Sigmoid colon (tissue), 6 donors: ENCODE measurements at regions not wholly inside any gene's neighbourhood (a gene's known extent, or its start where the extent isn't known, plus 50 kb on each side); places are given as distances from the start of the nearest gene placed in this dataset.

Experiments used
- DNase-seq: peaks from one replicate; pipeline ENCODE4 v3.0.0-alpha.2; 2019
- H3K27ac ChIP-seq, 4 donors: fragments of 200-600 bp; sonication (generic); one replicate each; pipeline ENCODE4 v1.5.1; 2016 to 2019; ENCODE audit warnings: mild to moderate bottlenecking in 1 of 4
- H3K27me3 ChIP-seq, 3 donors: fragments of 200-600 bp; sonication (generic); one replicate each; pipeline ENCODE4 v1.5.1; 2019; ENCODE audit warnings: mild to moderate bottlenecking in 1 of 3
- H3K36me3 ChIP-seq, 4 donors: fragments of 200-600 bp; sonication (generic); one replicate each; pipeline ENCODE4 v1.5.1; 2016 to 2019
- H3K4me1 ChIP-seq, 4 donors: fragments of 200-600 bp; sonication (generic); one replicate each; pipeline ENCODE4 v1.5.1; 2017 to 2019
- H3K4me3 ChIP-seq, 4 donors: fragments of 200-600 bp; sonication (generic); one replicate each; pipeline ENCODE4 v1.5.1; 2017 to 2019; ENCODE audit warnings: mild to moderate bottlenecking in 2 of 4, moderate library complexity in 1 of 4
- H3K9me3 ChIP-seq, 4 donors: fragments of 200-600 bp in 3 of 4; sonication (generic) in 3 of 4; one replicate each; pipeline versions ENCODE4 v1.5.1 to v1.6.1; 2013 to 2019
- EP300 ChIP-seq, 4 donors: sonication (generic); formaldehyde crosslinking; IDR thresholded peaks; one replicate each; pipeline ENCODE4 v1.6.1; 2017; ENCODE audit warnings: antibody characterized with exemption in 4 of 4
- POLR2A ChIP-seq, 2 donors: fragments of 450-650 bp; IDR thresholded peaks; one replicate each; pipeline ENCODE4 v1.6.1; 2016; ENCODE audit warnings: antibody characterized with exemption in 2 of 2, mild to moderate bottlenecking in 2 of 2, moderate library complexity in 2 of 2
- POLR2AphosphoS5 ChIP-seq, 4 donors: sonication (generic); formaldehyde crosslinking; IDR thresholded peaks; one replicate each; pipeline ENCODE4 v1.6.1; 2017; ENCODE audit warnings: antibody characterized with exemption in 4 of 4
- WGBS, 2 donors: extraction: QIAGEN DNeasy Blood & Tissue Kit; methylation state at CpG; one replicate each; pipeline ENCODE4 v1.1.7; 2013; 5-methylcytosine and 5-hydroxymethylcytosine counted together
- intact Hi-C: fragments of 100-400 bp; cut with DNase I; formaldehyde crosslinking; loops from one replicate; pipeline ENCODE4 v1.15.1; 2023
- TF ChIP-seq, protein P1 (sequence below), 4 experiments: fragments of 450-650 bp in 3 of 4; fragments of 200-600 bp in 1 of 4; IDR thresholded peaks; one replicate each; pipeline ENCODE4 v1.5.1; 2016 to 2019; ENCODE audit warnings: antibody characterized with exemption in 4 of 4, mild to moderate bottlenecking in 3 of 4, moderate library complexity in 2 of 4
- donor health status: healthy with polysubstance abuse.
- donor health status: healthy.

DNA sequence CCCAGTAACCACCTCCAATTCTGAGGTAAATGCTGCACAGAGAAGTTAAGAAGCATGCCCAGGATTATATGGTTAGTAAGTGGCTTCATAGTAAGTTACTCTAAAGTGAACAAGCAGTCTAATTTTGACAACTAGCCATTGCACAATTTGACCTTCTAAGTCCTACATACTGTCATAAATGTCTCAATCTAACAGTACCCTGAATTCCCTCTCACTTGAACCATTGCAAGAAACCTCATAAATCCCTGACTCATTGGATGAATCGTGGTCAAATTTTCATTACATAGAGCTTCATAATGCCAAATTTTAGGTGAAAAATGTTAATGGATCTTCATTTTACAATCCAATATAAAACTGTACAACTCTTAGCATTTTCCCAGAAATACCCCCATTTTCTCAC lies 217.3 kb upstream of the GRIA4 start:
- Histone ChIP-seq H3K4me3 (no peak overlapping the region), H3K9me3 (no peaks in the 10 kb centered on the region), H3K4me1 (no peaks in the 10 kb centered on the region), H3K36me3 (no peaks in the 10 kb centered on the region), H3K27me3 (no peaks in the 10 kb centered on the region), H3K27ac (no peak overlapping the region)
- WGBS, 2 donors: 83 to 88% methylated on average over 1 of the region's 1 CpG
- no peak for DNase-seq
- no peak for TF ChIP-seq POLR2A (IDR thresholded peaks at IDR 0.05)
- TF ChIP-seq EP300 (IDR thresholded peaks at IDR 0.05): no peak
- no peak for TF ChIP-seq POLR2AphosphoS5 (IDR thresholded peaks at IDR 0.05)
- TF ChIP-seq, protein P1, sequence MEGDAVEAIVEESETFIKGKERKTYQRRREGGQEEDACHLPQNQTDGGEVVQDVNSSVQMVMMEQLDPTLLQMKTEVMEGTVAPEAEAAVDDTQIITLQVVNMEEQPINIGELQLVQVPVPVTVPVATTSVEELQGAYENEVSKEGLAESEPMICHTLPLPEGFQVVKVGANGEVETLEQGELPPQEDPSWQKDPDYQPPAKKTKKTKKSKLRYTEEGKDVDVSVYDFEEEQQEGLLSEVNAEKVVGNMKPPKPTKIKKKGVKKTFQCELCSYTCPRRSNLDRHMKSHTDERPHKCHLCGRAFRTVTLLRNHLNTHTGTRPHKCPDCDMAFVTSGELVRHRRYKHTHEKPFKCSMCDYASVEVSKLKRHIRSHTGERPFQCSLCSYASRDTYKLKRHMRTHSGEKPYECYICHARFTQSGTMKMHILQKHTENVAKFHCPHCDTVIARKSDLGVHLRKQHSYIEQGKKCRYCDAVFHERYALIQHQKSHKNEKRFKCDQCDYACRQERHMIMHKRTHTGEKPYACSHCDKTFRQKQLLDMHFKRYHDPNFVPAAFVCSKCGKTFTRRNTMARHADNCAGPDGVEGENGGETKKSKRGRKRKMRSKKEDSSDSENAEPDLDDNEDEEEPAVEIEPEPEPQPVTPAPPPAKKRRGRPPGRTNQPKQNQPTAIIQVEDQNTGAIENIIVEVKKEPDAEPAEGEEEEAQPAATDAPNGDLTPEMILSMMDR (IDR thresholded peaks at IDR 0.05): no peak
- intact Hi-C loops: no loop called here

DNA sequence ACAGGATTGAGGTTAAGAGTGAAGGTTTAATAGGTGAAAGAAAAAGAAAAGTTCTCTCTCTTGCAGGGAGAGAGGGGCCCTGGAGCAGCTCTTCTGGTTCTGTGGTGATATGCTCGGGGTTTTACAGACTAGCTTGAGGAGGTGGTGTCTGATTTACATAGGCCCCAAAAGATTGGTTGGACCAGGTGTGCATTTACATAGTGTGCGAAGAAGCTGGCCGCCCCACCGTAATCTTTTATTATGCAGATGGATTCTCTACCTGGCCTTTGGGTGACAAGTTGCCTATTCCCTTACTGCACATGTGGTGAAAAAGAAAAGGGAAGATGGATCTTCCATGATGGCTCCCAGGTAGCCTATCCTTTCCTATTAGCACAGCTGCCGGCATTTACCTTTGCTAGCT lies 219.9 kb upstream of the GRIA4 start:
- H3K27me3 ChIP-seq: no peaks in the 10 kb centered on the region
- H3K4me1 ChIP-seq: no peaks in the 10 kb centered on the region
- DNase-seq: no peak
- H3K27ac ChIP-seq: no peak overlapping the region
- no peaks in the 10 kb centered on the region for H3K36me3 ChIP-seq
- H3K9me3 ChIP-seq: no peaks in the 10 kb centered on the region
- H3K4me3 ChIP-seq: no peak overlapping the region
- intact Hi-C loops: no loop called here
- WGBS, 2 donors: 94% methylated on average over 5 of the region's 5 CpGs
- no peak for TF ChIP-seq EP300 (IDR thresholded peaks at IDR 0.05)
- TF ChIP-seq POLR2A (IDR thresholded peaks at IDR 0.05): no peak
- no peak for TF ChIP-seq POLR2AphosphoS5 (IDR thresholded peaks at IDR 0.05)
- TF ChIP-seq, protein P1 (IDR thresholded peaks at IDR 0.05): no peak

DNA sequence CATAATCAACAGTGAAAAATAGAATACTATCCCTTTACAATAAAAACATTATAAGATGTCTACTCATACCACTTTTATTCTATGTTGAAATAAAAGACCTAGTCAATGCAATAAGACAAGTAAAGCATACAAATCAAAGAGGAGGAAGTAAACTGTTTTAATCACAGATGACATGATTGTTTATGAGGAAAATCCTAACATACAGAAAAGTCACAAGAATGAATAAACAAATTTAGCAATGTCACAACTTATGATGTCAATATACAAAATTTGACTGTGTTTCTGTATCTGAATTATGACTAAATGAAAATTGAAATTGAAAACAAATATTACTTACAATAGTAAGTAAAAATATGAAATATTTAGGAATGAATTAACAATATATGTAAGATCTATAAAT lies 221.9 kb upstream of the GRIA4 start:
- no peak overlapping the region for H3K4me3 ChIP-seq
- H3K9me3 ChIP-seq: no peaks in the 10 kb centered on the region
- H3K27me3 ChIP-seq: no peaks in the 10 kb centered on the region
- H3K4me1 ChIP-seq: no peaks in the 10 kb centered on the region
- TF ChIP-seq POLR2AphosphoS5 (IDR thresholded peaks at IDR 0.05) (no peak), POLR2A (IDR thresholded peaks at IDR 0.05) (no peak), EP300 (IDR thresholded peaks at IDR 0.05) (no peak)
- TF ChIP-seq, protein P1 (IDR thresholded peaks at IDR 0.05): no peak
- intact Hi-C loops: no loop called here
- H3K36me3 ChIP-seq: no peaks in the 10 kb centered on the region
- DNase-seq: no peak
- no peak overlapping the region for H3K27ac ChIP-seq

DNA sequence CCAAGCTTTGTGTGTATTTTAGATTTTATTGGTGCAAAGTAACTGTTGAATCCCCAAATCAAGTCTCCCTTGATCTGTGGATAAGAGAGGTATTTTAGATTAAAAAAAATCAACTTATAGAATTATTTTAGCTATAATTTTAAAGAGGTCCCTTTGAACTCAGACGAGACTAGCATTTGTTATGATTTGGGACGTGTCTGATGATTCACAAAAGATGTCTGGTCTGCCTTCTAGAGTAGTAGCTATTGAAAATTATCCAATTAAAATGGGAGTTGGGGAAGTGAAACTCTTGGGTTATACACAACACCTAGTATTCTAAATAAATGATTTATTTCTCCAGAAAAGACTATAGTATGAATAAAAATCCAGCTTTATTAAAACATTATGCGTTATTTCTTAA lies 227.9 kb upstream of the GRIA4 start:
- intact Hi-C loops: no loop called here
- Histone ChIP-seq H3K9me3 (no peaks in the 10 kb centered on the region), H3K27ac (no peak overlapping the region), H3K4me3 (no peak overlapping the region), H3K4me1 (no peaks in the 10 kb centered on the region), H3K36me3 (no peaks in the 10 kb centered on the region), H3K27me3 (no peaks in the 10 kb centered on the region)
- DNase-seq: no peak
- TF ChIP-seq EP300 (IDR thresholded peaks at IDR 0.05): no peak
- TF ChIP-seq, protein P1 (IDR thresholded peaks at IDR 0.05): no peak
- TF ChIP-seq POLR2AphosphoS5 (IDR thresholded peaks at IDR 0.05): no peak
- WGBS, 2 donors: 77 to 78% methylated on average over 3 of the region's 3 CpGs

DNA sequence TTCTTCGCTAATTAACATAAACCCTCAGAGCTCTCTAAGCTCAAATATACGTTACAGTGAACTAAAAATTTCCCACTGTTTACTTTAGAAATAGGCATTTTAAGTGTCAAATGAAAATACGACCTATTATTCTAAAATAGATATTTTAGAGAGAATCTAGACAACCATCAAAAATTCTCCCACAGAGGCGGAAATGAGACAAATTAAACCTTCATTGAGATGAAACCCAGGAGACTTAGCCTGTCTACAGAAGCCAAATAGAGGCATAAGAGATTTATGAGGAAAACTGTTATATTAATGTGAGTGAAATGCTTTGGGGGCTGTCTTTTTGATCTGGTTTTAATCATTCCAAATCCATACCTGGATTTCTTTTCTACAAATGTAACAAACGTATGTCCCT lies 232.0 kb upstream of the GRIA4 start:
- WGBS, 2 donors: 79 to 90% methylated on average over 5 of the region's 5 CpGs
- no peaks in the 10 kb centered on the region for H3K36me3 ChIP-seq
- no peak for TF ChIP-seq EP300 (IDR thresholded peaks at IDR 0.05)
- TF ChIP-seq, protein P1 (IDR thresholded peaks at IDR 0.05): no peak
- TF ChIP-seq POLR2AphosphoS5 (IDR thresholded peaks at IDR 0.05): no peak
- TF ChIP-seq POLR2A (IDR thresholded peaks at IDR 0.05): no peak
- no peaks in the 10 kb centered on the region for H3K27me3 ChIP-seq
- no peak overlapping the region for H3K27ac ChIP-seq
- no peak overlapping the region for H3K4me3 ChIP-seq
- DNase-seq: no peak
- peaks cover 0 to 2% (median 0%) of the 10 kb centered on the region in 4 donors for H3K9me3 ChIP-seq
- no peaks in the 10 kb centered on the region for H3K4me1 ChIP-seq
- intact Hi-C loops: no loop called here
